K562 (cell line): ENCODE measurements at regions not wholly inside any gene's neighbourhood (a gene's known extent, or its start where the extent isn't known, plus 50 kb on each side); places are given as distances from the start of the nearest gene placed in this dataset.

Source experiments
- ATF6 ChIP-seq: sonication (generic); formaldehyde crosslinking; IDR thresholded peaks from 2 replicates; pipeline ENCODE4 v1.4.0; 2020; ENCODE audit warnings: mild to moderate bottlenecking, missing genetic modification reagents
- DMBX1 ChIP-seq: fragments of 250-450 bp; sonication (Bioruptor Pico); IDR thresholded peaks from 2 replicates; pipeline ENCODE4 v1.8.0; 2022; ENCODE audit warnings: inconsistent platforms, mild to moderate bottlenecking, moderate library complexity, borderline replicate concordance
- ETV1 ChIP-seq: fragments of 450-650 bp; conservative IDR thresholded peaks from 2 replicates; pipeline ENCODE4 v1.6.1; 2016; ENCODE audit warnings: missing genetic modification characterization, control low read depth, low read depth, missing compliant biosample characterization
- MAFF ChIP-seq: IDR thresholded peaks from 2 replicates; pipeline ENCODE4 v1.6.1; 2012; ENCODE audit warnings: low read length, improper control_type of control experiment
- SIN3A ChIP-seq, 2 experiments: fragments of 150-350 bp in 1 of 2; IDR thresholded peaks; 2 replicates each; pipeline ENCODE4 v1.6.1; 2011 to 2016; ENCODE audit warnings: borderline replicate concordance in 2 of 2, low read depth in 2 of 2, low read length in 2 of 2, mild to moderate bottlenecking in 2 of 2, moderate library complexity in 2 of 2; ENCODE audit not compliant: control insufficient read depth in 1 of 2
- SMARCC2 ChIP-seq: fragments of 450-650 bp; IDR thresholded peaks from 2 replicates; pipeline ENCODE4 v1.6.1; 2017; ENCODE audit warnings: antibody characterized with exemption, moderate library complexity, mild to moderate bottlenecking, low read depth
- TEAD4 ChIP-seq, 2 experiments: sonication (generic) in 1 of 2; formaldehyde crosslinking in 1 of 2; IDR thresholded peaks; 2 replicates each; pipeline versions ENCODE4 v1.6.1 to v1.8.0; 2012 to 2022; ENCODE audit warnings: borderline replicate concordance in 1 of 2, inconsistent platforms in 1 of 2, low read length in 1 of 2, mild to moderate bottlenecking in 1 of 2, missing genetic modification reagents in 1 of 2
- XRCC5 ChIP-seq: fragments of 200-400 bp; formaldehyde crosslinking; IDR thresholded peaks from 2 replicates; pipeline ENCODE4 v1.6.1; 2017; ENCODE audit warnings: low read depth, mild to moderate bottlenecking, low read length
- ZNF449 ChIP-seq: fragments of 250-450 bp; sonication (Bioruptor Pico); IDR thresholded peaks from 2 replicates; pipeline ENCODE4 v1.8.0; 2022; ENCODE audit warnings: moderate library complexity, mild to moderate bottlenecking, inconsistent platforms
- TF ChIP-seq, protein P1 (sequence below): sonication (generic); formaldehyde crosslinking; IDR thresholded peaks from 2 replicates; pipeline ENCODE4 v1.8.0; 2022; ENCODE audit warnings: mild to moderate bottlenecking, missing genetic modification reagents, borderline replicate concordance

GRCh38 chr5:107799306-107799705, 128.6 kb upstream of the EFNA5 start (continued):
- TF ChIP-seq, protein P1, sequence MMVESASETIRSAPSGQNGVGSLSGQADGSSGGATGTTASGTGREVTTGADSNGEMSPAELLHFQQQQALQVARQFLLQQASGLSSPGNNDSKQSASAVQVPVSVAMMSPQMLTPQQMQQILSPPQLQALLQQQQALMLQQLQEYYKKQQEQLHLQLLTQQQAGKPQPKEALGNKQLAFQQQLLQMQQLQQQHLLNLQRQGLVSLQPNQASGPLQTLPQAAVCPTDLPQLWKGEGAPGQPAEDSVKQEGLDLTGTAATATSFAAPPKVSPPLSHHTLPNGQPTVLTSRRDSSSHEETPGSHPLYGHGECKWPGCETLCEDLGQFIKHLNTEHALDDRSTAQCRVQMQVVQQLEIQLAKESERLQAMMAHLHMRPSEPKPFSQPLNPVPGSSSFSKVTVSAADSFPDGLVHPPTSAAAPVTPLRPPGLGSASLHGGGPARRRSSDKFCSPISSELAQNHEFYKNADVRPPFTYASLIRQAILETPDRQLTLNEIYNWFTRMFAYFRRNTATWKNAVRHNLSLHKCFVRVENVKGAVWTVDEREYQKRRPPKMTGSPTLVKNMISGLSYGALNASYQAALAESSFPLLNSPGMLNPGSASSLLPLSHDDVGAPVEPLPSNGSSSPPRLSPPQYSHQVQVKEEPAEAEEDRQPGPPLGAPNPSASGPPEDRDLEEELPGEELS (CRISPR knock-in tag), result no peak
- TF ChIP-seq SIN3A (IDR thresholded peaks at IDR 0.05; ENCODE audit: borderline replicate concordance in 2 of 2, control insufficient read depth in 1 of 2, low read depth in 2 of 2, low read length in 2 of 2) (no peak), ZNF449 (CRISPR knock-in tag) (no peak), TEAD4 (IDR thresholded peaks at IDR 0.05; ENCODE audit: low read length) (no peak), TEAD4 (CRISPR knock-in tag; IDR thresholded peaks at IDR 0.05; ENCODE audit: borderline replicate concordance) (no peak), ETV1 (tag) (no peak), MAFF (no peak), SMARCC2 (no peak), ATF6 (CRISPR knock-in tag) (no peak), DMBX1 (CRISPR knock-in tag) (no peak), XRCC5 (no peak)
- TF ChIP-seq, all 486 proteins: peak for 0
